ENCODE measurements at regions not wholly inside any gene's neighbourhood (a gene's known extent, or its start where the extent isn't known, plus 50 kb on each side); places are given as distances from the start of the nearest gene placed in this dataset.

DNA sequence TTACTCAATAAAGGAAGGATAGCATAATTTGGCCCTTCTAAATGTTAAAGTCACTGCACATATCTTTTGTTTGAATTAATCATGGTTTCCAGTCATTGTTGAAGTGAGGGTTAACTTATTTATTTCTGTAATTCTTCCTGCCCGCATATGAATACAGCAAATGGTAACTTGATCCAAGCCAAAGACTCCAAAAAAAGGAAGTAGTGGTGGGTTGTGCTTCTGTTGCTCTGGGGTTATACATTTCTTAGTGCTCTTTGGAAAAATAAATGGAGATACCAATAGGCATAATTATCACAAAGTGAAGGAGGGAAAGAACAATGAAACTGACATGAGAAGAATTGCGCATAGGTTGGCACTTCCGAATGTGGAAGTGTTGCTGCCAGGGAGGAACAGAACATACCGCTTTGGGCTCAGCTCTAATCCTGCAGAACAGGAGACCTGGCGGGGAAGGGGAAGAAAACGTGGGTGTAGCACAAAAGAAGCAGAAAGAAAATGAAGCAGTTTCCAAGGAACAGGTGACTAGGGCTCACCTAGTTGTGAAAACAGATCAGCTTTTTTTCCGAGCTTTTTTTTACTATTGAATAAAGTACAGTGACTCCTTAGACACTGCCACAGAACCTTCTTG is 69.7 kb upstream of the TAF11L2 start:
- DNase-seq (ENCODE audit: low read depth in 4 of 4, low spot score in 3 of 4), result no peak

DNA sequence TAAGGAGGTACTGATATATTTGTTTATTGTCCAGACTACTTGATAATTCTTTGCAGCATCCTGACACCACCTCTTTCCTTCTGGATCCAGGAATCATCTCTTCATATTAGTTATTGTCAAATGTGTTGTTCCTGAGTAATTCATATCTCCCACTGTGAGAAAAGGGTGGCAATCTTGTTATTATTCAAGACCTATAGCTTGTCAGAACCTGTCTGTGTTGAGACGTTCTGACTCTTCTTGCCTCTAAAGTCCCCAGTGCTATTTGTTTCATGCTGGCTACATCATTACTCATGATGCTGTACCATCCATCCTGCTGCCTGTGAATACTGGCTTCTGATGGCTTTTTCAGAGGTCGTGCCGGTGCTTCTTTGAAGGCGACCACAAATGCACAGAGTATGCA is 68.7 kb upstream of the TAF11L2 start:
- no peak for DNase-seq (ENCODE audit: low read depth in 4 of 4, low spot score in 3 of 4)

DNA sequence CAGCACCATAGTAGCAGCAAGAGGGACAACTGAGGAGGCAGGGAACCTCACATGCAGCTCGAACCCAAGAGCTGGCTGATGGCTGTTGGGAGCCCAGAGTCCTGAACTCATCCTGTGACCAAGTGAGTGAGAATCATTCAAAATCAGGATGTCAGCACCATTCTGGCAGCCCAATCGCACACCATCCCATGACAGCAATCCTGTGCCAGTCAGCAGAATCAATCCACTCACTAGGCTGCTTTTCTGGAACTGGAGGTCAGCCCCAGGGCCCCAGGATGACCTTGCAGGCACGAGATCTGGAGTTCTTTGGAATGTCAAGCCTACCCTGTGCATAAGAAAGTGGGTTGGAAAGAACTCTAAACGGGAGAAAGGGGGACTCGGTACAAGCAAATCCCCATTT is 67.8 kb upstream of the TAF11L2 start:
- DNase-seq (ENCODE audit: low read depth in 4 of 4, low spot score in 3 of 4), result no peak

DNA sequence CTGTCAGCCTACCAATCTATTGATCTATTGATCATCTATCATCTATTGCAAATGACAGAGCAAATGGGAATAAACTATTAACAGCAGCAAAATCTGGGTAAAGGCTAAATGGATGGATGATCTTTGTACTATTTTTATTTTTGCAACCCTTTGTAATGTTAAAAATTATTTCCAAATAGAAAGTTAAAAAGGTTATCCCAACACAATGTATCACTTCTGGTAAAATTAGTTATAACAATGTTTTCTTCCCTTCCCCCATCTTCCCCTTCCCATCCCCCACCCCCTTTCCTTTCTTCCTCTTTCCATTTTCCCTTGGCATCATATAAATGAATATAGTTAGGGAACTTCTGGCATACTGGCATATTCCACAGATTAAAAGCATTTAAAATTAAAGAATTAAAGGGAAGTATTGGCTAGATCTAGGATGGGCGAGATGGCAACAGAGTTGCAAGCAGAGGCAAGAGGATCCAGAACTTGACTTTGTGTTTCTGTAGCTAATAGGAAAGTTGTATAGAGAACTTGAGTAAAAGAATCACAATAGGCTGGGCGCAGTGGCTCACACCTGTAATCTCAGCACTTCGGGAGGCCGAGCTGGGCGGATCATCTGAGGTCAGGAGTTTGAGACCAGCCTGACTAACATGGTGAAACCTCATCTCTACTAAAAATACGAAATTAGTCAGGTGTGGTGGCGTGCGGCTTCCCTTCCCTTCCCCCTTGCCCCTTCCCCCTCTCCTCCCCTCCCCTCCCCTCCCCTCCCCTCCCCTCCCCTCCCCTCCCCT is 66.6 kb upstream of the TAF11L2 start:
- no peak for DNase-seq (ENCODE audit: low read depth in 4 of 4, low spot score in 3 of 4)

DNA sequence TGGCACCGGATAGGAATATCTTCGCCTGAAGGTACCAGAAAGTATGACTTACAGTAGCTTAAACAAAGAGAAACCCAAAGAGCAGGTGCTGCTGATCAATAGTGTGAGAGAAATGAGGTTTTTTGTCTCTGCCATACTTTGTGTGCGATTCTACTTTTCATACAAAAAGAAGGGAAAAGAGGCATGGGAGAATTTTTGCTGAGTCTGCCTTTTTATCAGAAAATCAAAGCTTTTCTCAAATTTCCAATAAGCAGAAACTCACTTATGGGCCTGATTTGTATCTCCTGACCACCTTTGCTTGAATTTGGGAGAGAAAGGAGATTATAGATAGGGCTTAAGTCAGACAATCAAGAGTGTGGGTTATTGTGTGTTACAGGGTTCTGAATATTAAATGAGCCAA is 65.5 kb upstream of the TAF11L2 start:
- no peak for DNase-seq (ENCODE audit: low read depth in 4 of 4, low spot score in 3 of 4)

DNA sequence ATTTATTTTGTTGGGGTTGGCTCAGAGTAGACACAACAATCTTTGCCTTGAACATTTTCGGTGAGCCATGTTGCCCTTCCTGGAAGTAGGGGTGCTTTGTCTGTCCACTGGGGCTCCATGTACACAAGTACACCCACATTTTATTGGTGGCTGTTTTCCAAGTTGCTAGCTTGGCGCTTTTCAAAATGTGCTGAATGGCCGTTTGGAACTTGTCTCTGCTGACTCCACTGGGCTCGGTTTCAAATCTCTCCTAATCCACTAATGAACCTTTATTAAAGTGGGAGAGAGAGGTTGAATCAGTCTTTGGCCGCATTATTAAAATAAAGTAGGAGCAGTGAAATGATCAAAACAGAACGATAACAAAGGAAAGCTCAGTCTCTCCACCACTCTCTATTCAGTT is 64.6 kb upstream of the TAF11L2 start:
- DNase-seq (ENCODE audit: low read depth in 4 of 4, low spot score in 3 of 4), result no peak

DNA sequence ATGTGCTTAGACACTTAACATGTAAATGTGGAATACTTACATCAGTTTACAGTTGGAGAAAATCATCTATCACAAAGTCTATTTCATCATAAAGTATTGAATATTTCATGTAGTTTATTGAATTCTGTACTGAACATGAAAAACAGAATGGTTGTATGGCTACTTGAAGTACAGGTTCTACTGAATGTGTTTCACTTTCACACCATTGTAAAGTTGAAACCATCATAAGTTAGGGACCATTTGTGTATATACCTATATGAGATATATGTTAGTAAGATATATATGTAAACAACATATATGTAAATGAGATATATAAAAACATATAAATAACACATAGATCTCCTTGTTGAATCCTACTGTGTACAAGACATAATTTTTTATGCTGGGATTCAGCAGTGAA is 63.0 kb upstream of the TAF11L2 start:
- DNase-seq (ENCODE audit: low read depth in 4 of 4, low spot score in 3 of 4), result no peak

DNA sequence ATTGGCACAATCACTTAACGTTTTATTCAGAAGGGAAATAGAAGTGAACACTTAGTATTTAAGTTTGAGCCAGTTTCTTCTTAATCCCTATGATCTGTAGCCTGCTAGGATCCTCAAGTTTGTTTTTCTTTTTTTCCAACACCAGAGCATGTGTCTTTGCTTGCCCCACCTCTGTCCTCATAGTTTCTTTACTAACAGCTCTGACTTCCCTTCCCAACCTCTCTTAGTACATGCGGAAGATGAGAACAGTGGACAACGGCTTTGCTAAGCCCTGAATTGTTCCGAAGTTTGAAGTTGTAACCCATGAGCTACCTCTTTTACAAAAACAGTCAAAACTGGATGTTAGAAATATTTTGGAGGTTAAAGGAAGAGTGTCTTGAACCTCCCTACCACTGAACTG is 61.7 kb upstream of the TAF11L2 start:
- no peak for DNase-seq (ENCODE audit: low read depth in 4 of 4, low spot score in 3 of 4)

DNA sequence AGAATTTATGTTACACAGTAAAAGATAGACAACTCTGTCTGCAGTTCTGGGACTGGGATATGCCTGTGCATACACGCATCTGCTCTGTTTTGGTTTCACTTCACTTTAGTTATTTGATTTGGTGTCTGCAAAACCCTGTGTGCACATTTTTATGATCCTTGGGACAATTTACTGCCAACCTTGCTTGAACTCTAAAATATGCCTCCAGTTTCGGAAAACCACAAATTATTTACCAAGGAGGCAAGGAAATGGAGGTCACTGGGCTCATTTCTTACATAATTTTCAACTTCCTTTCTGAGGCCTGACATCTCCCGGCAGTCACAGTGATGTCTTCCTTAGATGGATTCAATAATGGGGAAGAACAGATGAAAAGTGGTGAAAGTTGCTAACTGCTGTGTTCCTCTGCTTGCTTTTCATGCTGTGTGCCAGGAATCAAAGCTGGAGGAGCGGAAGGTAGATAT is 61.2 kb upstream of the TAF11L2 start:
- DNase-seq (ENCODE audit: low read depth in 4 of 4, low spot score in 3 of 4), result peak in 3 of 4 donors; percentile 45 to 58 (median 57)

DNA sequence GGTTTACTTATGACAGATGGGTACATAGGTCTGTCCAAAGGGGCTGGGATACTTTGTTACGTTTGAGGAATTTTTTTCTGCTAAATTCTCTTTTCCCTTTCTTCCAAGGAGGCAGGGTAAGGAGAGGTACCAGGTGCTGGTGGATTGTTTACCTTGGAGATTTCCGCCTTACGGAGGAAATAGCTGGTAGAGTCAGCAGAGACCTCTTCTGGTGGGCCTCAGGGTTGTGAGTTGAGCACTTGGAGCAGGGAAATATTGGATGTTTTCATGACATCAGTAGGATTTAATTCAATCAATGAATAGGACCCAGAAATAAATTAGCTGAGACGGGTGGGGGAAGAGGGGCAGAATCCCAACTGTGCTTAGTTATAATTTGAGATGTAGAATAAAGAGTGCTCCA is 60.0 kb upstream of the TAF11L2 start:
- no peak for DNase-seq (ENCODE audit: low read depth in 4 of 4, low spot score in 3 of 4)

DNA sequence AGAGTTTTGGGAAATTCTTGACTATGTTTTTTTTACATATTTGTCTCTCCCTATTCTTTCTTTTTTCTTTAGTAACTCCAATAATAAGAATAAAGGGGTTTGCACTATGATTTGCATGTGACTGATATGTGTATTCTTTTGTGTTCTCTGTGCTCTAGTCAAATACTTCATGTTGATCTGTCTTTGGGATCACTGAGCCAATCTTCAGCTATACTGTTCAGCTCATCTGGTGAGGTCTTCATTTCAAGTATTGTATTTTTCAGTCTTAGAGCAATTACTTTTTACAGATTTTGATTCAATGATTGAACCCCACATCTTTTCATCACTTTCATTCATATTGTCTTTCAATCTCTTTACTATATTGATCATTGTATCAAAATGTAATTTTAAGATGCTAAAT is 58.1 kb upstream of the TAF11L2 start:
- DNase-seq (ENCODE audit: low read depth in 4 of 4, low spot score in 3 of 4), result no peak

DNA sequence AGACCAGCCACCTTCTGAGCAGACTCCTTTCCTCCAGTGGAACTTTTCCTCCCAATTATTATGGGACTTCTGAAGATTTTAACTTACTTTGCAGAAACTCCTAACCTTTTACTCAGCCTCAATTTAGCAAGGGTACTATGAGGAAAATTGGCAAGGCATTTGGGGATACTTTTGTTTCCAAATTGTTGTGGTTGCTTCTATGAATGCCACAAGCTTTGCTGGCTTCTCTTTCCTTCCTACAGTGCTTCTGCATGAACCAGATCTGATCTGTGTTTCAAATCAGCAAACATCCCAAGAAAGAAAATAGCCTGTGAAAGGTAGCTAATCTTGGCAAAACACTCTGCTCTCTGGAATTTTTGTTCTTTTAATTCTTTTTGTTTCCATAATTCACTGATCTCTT is 57.3 kb upstream of the TAF11L2 start:
- DNase-seq (ENCODE audit: low read depth in 4 of 4, low spot score in 3 of 4), result no peak

DNA sequence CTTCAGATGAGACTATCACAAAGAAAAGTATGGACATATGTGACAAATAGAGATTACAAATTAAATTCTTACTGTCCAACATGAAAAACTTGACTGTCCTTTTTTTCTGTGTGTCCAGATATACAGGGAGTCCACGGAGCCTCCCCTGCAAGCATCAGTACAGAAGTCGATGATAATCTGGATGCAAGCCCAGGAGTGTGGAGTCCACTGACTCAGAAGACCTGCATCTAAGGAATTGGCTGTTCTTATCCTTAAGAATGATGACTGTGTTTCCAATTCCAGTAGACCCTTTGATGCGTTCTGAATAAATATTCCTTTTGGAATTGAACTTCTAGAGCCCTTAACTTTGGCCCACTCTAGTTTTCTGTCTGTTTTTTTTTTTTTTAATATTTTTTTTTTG is 56.7 kb upstream of the TAF11L2 start:
- no peak for DNase-seq (ENCODE audit: low read depth in 4 of 4, low spot score in 3 of 4)

DNA sequence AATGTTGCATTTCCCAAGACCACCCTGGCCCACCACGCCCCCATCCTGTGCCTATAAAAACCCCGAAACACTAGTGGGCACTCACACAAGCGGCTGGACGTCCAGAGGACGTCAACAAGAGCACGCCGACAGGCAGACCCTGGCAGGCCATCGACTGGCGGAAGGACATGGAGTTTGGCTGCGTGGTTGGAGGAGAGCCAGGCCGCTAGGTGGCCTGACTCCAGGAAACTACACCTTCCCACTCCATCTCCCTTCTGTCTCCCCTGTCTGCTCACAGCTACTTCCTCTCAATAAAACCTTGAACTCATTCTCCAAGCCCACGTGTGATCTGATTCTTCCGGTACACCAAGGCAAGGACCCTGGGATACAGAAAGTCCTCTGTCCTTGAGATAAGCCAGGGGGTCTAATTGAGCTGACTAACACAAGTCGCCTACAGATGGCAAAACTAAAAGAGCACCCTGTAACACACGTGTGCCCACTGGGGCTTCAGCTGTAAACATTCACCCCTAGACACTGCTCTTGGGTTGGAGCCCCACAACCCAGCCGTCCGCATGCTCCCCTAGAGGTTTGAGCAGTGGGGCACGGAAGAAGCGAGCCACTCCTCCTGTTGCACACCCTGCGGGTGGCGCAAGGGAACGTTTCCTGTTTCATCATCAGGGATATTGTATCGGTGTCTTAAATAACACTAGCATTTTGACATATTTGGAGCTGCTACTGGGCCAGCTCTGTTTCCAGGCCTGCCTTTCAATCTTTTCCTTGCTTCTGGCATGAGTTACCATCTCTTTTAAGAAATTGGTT is 54.5 kb upstream of the TAF11L2 start:
- DNase-seq (ENCODE audit: low read depth in 4 of 4, low spot score in 3 of 4), result no peak

DNA sequence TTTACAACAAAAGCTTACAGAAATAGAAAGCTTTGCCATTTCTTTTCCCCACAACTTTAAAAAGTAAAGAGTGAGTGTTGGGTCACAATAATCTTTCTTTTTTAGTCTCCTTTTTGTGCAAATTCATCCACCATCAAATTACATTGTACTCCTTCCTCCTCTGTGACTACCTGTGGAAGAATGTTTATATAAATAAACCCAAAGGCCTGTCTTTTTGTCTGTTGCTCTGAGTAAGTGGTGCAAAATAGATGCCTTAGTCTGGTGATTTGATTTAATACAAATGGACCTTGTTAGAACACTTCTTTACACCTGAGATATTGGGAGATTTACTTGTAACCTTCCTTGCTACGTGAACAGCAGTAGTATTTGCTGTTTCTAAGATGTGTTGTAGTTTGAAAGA is 53.5 kb upstream of the TAF11L2 start:
- DNase-seq (ENCODE audit: low read depth in 4 of 4, low spot score in 3 of 4), result no peak

DNA sequence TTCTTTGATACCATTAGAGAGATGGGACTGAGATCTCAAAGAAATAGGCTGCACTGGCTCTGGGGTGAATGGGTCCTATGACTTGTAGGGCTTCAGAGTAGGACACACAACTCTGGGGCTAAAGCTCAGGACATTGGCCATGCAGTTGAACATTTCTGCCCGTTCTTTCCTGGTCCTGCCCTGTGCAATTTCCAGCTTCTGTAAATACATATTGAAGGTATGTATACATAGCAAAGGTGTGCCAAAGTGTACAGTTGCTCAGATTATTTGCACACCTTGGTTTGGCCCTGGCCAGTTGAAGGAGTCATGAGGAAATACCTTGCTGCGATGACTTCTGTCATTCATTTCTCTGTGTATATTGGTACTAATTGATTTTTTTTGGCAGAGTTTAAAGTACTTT is 52.8 kb upstream of the TAF11L2 start:
- DNase-seq (ENCODE audit: low read depth in 4 of 4, low spot score in 3 of 4), result no peak
